Heart left ventricle (tissue), 16 donors: ENCODE measurements at regions not wholly inside any gene's neighbourhood (a gene's known extent, or its start where the extent isn't known, plus 50 kb on each side); places are given as distances from the start of the nearest gene placed in this dataset.

Experiments used
- ATAC-seq, 4 donors: fragments of 200-7000 bp; cut with Tn5 transposase; one replicate each; pipeline ENCODE4 v1.9.1; 2020 to 2022; ENCODE audit warnings: moderate library complexity in 4 of 4, mild to moderate bottlenecking in 3 of 4, moderate number of reproducible peaks in 1 of 4
- DNase-seq, 5 donors: peaks; one replicate each; pipeline ENCODE4 v3.0.0-alpha.2; 2020
- H3K27ac ChIP-seq, 12 donors: fragments of 200-600 bp; sonication (generic) in 4 of 12; one replicate each; pipeline versions ENCODE4 v1.5.0 to v1.8.0; 2016 to 2022; ENCODE audit warnings: mild to moderate bottlenecking in 2 of 12
- H3K27me3 ChIP-seq, 9 donors: fragments of 200-600 bp; sonication (generic) in 2 of 9; one replicate each; pipeline versions ENCODE4 v1.5.1 to v1.8.0; 2016 to 2022; ENCODE audit warnings: mild to moderate bottlenecking in 3 of 9
- H3K36me3 ChIP-seq, 9 donors: fragments of 200-600 bp; sonication (generic) in 2 of 9; one replicate each; pipeline versions ENCODE4 v1.5.0 to v1.8.0; 2018 to 2022; ENCODE audit warnings: mild to moderate bottlenecking in 2 of 9
- H3K4me1 ChIP-seq, 12 donors: fragments of 200-600 bp; sonication (generic) in 4 of 12; one replicate each; pipeline versions ENCODE4 v1.5.0 to v1.8.0; 2016 to 2022; ENCODE audit warnings: mild to moderate bottlenecking in 3 of 12
- H3K4me3 ChIP-seq, 12 donors: fragments of 200-600 bp; sonication (generic) in 4 of 12; one replicate each; pipeline versions ENCODE4 v1.5.0 to v1.8.0; 2017 to 2022; ENCODE audit warnings: mild to moderate bottlenecking in 9 of 12, moderate library complexity in 4 of 12
- H3K9me3 ChIP-seq, 12 donors: fragments of 200-600 bp; sonication (generic) in 4 of 12; one replicate each; pipeline versions ENCODE4 v1.5.0 to v1.8.0; 2016 to 2022; ENCODE audit warnings: mild to moderate bottlenecking in 1 of 12
- CTCF ChIP-seq, 12 donors: fragments of 200-600 bp; sonication (generic) in 4 of 12; IDR thresholded peaks; one replicate each; pipeline versions ENCODE4 v1.5.0 to v1.8.0; 2018 to 2022; ENCODE audit warnings: antibody characterized with exemption in 12 of 12, mild to moderate bottlenecking in 5 of 12
- POLR2A ChIP-seq, 2 donors: fragments of 450-650 bp; IDR thresholded peaks; one replicate each; pipeline ENCODE4 v1.6.1; 2017; ENCODE audit warnings: antibody characterized with exemption in 2 of 2, mild to moderate bottlenecking in 2 of 2, moderate library complexity in 2 of 2
- WGBS, 4 donors: extraction: QIAGEN DNeasy Blood & Tissue Kit in 2 of 4; methylation state at CpG; one replicate each; pipeline versions ENCODE4 v1.1.5 to v1.1.7; 2013 to 2018; 5-methylcytosine and 5-hydroxymethylcytosine counted together
- intact Hi-C, 10 donors: fragments of 100-400 bp; cut with DNase I; formaldehyde crosslinking; loops; one replicate each; pipeline versions ENCODE4 v1.11.1 to v1.14.2; 2022
- donor health status: ischemic (EF 13 %, LVEDD 7.1; RV severe dilation, severe dysfunction).
- donor health status: healthy with polysubstance abuse.
- donor health status: DM: no; HTN: yes; CAD: no.
- donor health status: DM: no; HTN: no; CAD: no.
- donor health status: ischemic (EF 25% LVEDD 6.9; RV normal size, moderate dysfunction).
- donor health status: ischemic (EF 25% LVEDD 5.7; RV mildly dilated, moderate dysfunction).
- donor health status: healthy.
- donor health status: DM: yes; HTN: yes; CAD: no.
- donor health status: ischemic (EF 35%, LVEDD 5.7; RV mildly dilated, moderate dysfunction).
- donor health status: nonischemic (EF 11% LVEDD 7.7; RV severe dilation, severe dysfunction).
- donor health status: DM: yes; HTN: yes; CAD: no.
- donor health status: PGD.
- donor health status: ischemic (EF 29% LVEDD 5.4; RV normal size, mild dysfunction).
- donor health status: nonischemic (EF 23%, LVEDD 6.1; RV moderate dilation, normal function).

- no peak for TF ChIP-seq POLR2A (IDR thresholded peaks at IDR 0.05)
- TF ChIP-seq CTCF (IDR thresholded peaks at IDR 0.05): no peak
- Histone ChIP-seq H3K4me1 (no peaks in the 10 kb centered on the region), H3K4me3 (no peak overlapping the region), H3K36me3 (no peaks in the 10 kb centered on the region), H3K27ac (no peak overlapping the region), H3K27me3 (no peaks in the 10 kb centered on the region), H3K9me3 (no peaks in the 10 kb centered on the region)
- WGBS, 4 donors: 80 to 93% (median 86%) methylated on average over 2 of the region's 2 CpGs
- intact Hi-C loops: no loop called here
- no peak for DNase-seq
- ATAC-seq: no peak
Observed at GRCh38 chr12:77253321-77253720, 188.0 kb upstream of the E2F7 start.

GRCh38 chr12:77251799-77252198, 186.4 kb upstream of the E2F7 start:
- no peak for DNase-seq
- no peak for ATAC-seq
- H3K4me3 ChIP-seq: no peak overlapping the region
- no peaks in the 10 kb centered on the region for H3K36me3 ChIP-seq
- no peaks in the 10 kb centered on the region for H3K9me3 ChIP-seq
- peaks cover 0 to 3% (median 0%) of the 10 kb centered on the region in 12 donors for H3K4me1 ChIP-seq
- TF ChIP-seq CTCF (IDR thresholded peaks at IDR 0.05) (no peak), POLR2A (IDR thresholded peaks at IDR 0.05) (no peak)
- H3K27ac ChIP-seq: no peak overlapping the region
- WGBS, 4 donors: 85 to 90% (median 87%) methylated on average over 2 of the region's 2 CpGs
- intact Hi-C loops: no loop called here
- H3K27me3 ChIP-seq: no peaks in the 10 kb centered on the region

- TF ChIP-seq CTCF (IDR thresholded peaks at IDR 0.05) (no peak), POLR2A (IDR thresholded peaks at IDR 0.05) (no peak)
- no peaks in the 10 kb centered on the region for H3K27me3 ChIP-seq
- H3K27ac ChIP-seq: no peak overlapping the region
- H3K4me1 ChIP-seq: peaks cover 0 to 3% (median 0%) of the 10 kb centered on the region in 12 donors
- no peaks in the 10 kb centered on the region for H3K36me3 ChIP-seq
- no peak for DNase-seq
- intact Hi-C loops: no loop called here
- no peak for ATAC-seq
- no peaks in the 10 kb centered on the region for H3K9me3 ChIP-seq
- no peak overlapping the region for H3K4me3 ChIP-seq
- WGBS, 4 donors: 96 to 97% (median 97%) methylated on average over 5 of the region's 5 CpGs
Observed at GRCh38 chr12:77249892-77250291, 184.5 kb upstream of the E2F7 start.

- TF ChIP-seq CTCF (IDR thresholded peaks at IDR 0.05): no peak
- no peak for TF ChIP-seq POLR2A (IDR thresholded peaks at IDR 0.05)
- ATAC-seq (no peak), DNase-seq (no peak)
- Histone ChIP-seq H3K4me3 (no peak overlapping the region), H3K4me1 (peaks cover 0 to 3% (median 0%) of the 10 kb centered on the region in 12 donors), H3K36me3 (no peaks in the 10 kb centered on the region), H3K9me3 (no peaks in the 10 kb centered on the region), H3K27me3 (no peaks in the 10 kb centered on the region), H3K27ac (peak overlapping the region in 1 of 12 donors; percentile 20)
- 79 to 87% (median 83%) methylated on average over 2 of the region's 2 CpGs for WGBS, 4 donors
- intact Hi-C loops: no loop called here
Observed at GRCh38 chr12:77248036-77248435, 182.7 kb upstream of the E2F7 start.
